GM12878 (cell line): ENCODE measurements at regions not wholly inside any gene's neighbourhood (a gene's known extent, or its start where the extent isn't known, plus 50 kb on each side); places are given as distances from the start of the nearest gene placed in this dataset.

ENCODE experiments used
- CBFB ChIP-seq: IDR thresholded peaks from 2 replicates; pipeline ENCODE4 v1.6.1; 2016; ENCODE audit warnings: antibody characterized with exemption, low read depth
- EGR1 ChIP-seq, 2 experiments: IDR thresholded peaks; 1 replicate in 1 of 2; 2 replicates in 1 of 2; pipeline ENCODE4 v1.6.1; 2011 to 2012; ENCODE audit warnings: low read depth in 2 of 2, low read length in 2 of 2, borderline replicate concordance in 1 of 2, mild to moderate bottlenecking in 1 of 2, moderate library complexity in 1 of 2
- ETV6 ChIP-seq, 2 experiments: fragments of 450-650 bp in 1 of 2; IDR thresholded peaks in 1 of 2; conservative IDR thresholded peaks in 1 of 2; 2 replicates each; pipeline ENCODE4 v1.6.1; 2014; ENCODE audit warnings: antibody characterized with exemption in 1 of 2, borderline replicate concordance in 1 of 2, low read depth in 1 of 2, mild to moderate bottlenecking in 1 of 2, moderate library complexity in 1 of 2
- EZH2 ChIP-seq: IDR thresholded peaks from 2 replicates; pipeline ENCODE4 v1.6.1; 2012; ENCODE audit warnings: low read depth, mild to moderate bottlenecking, control low read depth, inconsistent platforms, low read length, borderline replicate concordance; ENCODE audit not compliant: control insufficient read depth
- SREBF1 ChIP-seq: IDR thresholded peaks from 2 replicates; pipeline ENCODE4 v1.6.1; 2012; ENCODE audit warnings: mild to moderate bottlenecking, low read length
- TF ChIP-seq, protein P1 (sequence below), 3 experiments: IDR thresholded peaks in 2 of 3; conservative IDR thresholded peaks in 1 of 3; 2 replicates each; pipeline ENCODE4 v1.5.1; 2011; ENCODE audit warnings: low read depth in 3 of 3, low read length in 3 of 3, mild to moderate bottlenecking in 3 of 3, control low read depth in 2 of 3, moderate library complexity in 2 of 3, inconsistent platforms in 1 of 3, mixed read lengths in 1 of 3; ENCODE audit not compliant: control insufficient read depth in 2 of 3, insufficient read depth in 1 of 3; ENCODE audit errors: extremely low read depth in 1 of 3
- TF ChIP-seq, protein P2 (sequence below): IDR thresholded peaks from 2 replicates; pipeline ENCODE4 v1.6.1; 2012; ENCODE audit warnings: improper control_type of control experiment, low read depth, low read length; ENCODE audit not compliant: insufficient replicate concordance
- TF ChIP-seq, protein P3 (sequence below): IDR thresholded peaks from 2 replicates; pipeline ENCODE4 v1.6.1; 2012; ENCODE audit warnings: low read depth, low read length, improper control_type of control experiment

DNA sequence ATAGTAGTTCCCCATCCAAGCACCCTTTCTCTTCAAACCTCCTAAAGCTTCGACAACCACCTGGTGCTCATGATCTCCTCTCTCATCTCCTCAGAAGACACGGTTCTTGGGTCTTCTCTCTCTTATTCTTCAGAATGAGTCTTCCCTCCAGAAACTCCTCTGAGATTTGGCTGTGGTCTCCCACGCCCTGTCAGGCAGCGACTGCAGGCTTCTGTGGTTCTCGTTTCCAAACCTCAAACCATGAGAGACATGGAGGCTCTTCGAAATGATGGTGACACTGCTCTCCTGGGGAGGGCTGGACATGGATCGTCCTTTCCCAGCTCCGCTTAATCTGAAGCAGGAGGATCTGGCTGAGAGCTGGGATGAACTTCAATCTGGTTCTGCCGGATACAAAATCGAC, 78.6 kb upstream of the PITRM1 start:
- TF ChIP-seq, protein P1, sequence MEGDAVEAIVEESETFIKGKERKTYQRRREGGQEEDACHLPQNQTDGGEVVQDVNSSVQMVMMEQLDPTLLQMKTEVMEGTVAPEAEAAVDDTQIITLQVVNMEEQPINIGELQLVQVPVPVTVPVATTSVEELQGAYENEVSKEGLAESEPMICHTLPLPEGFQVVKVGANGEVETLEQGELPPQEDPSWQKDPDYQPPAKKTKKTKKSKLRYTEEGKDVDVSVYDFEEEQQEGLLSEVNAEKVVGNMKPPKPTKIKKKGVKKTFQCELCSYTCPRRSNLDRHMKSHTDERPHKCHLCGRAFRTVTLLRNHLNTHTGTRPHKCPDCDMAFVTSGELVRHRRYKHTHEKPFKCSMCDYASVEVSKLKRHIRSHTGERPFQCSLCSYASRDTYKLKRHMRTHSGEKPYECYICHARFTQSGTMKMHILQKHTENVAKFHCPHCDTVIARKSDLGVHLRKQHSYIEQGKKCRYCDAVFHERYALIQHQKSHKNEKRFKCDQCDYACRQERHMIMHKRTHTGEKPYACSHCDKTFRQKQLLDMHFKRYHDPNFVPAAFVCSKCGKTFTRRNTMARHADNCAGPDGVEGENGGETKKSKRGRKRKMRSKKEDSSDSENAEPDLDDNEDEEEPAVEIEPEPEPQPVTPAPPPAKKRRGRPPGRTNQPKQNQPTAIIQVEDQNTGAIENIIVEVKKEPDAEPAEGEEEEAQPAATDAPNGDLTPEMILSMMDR (IDR thresholded peaks at IDR 0.05 in 2 of 3, conservative IDR thresholded peaks at IDR 0.05 in 1 of 3; ENCODE audit: control insufficient read depth in 2 of 3, extremely low read depth in 1 of 3, insufficient read depth in 1 of 3, low read depth in 3 of 3, low read length in 3 of 3), result no peak
- no peak for TF ChIP-seq ETV6 (conservative IDR thresholded peaks at IDR 0.05 in 1 of 2, IDR thresholded peaks at IDR 0.05 in 1 of 2; ENCODE audit: borderline replicate concordance in 1 of 2, low read depth in 1 of 2)
- no peak for TF ChIP-seq EGR1 (IDR thresholded peaks at IDR 0.05; ENCODE audit: borderline replicate concordance in 1 of 2, low read depth in 2 of 2, low read length in 2 of 2)
- TF ChIP-seq, protein P2, sequence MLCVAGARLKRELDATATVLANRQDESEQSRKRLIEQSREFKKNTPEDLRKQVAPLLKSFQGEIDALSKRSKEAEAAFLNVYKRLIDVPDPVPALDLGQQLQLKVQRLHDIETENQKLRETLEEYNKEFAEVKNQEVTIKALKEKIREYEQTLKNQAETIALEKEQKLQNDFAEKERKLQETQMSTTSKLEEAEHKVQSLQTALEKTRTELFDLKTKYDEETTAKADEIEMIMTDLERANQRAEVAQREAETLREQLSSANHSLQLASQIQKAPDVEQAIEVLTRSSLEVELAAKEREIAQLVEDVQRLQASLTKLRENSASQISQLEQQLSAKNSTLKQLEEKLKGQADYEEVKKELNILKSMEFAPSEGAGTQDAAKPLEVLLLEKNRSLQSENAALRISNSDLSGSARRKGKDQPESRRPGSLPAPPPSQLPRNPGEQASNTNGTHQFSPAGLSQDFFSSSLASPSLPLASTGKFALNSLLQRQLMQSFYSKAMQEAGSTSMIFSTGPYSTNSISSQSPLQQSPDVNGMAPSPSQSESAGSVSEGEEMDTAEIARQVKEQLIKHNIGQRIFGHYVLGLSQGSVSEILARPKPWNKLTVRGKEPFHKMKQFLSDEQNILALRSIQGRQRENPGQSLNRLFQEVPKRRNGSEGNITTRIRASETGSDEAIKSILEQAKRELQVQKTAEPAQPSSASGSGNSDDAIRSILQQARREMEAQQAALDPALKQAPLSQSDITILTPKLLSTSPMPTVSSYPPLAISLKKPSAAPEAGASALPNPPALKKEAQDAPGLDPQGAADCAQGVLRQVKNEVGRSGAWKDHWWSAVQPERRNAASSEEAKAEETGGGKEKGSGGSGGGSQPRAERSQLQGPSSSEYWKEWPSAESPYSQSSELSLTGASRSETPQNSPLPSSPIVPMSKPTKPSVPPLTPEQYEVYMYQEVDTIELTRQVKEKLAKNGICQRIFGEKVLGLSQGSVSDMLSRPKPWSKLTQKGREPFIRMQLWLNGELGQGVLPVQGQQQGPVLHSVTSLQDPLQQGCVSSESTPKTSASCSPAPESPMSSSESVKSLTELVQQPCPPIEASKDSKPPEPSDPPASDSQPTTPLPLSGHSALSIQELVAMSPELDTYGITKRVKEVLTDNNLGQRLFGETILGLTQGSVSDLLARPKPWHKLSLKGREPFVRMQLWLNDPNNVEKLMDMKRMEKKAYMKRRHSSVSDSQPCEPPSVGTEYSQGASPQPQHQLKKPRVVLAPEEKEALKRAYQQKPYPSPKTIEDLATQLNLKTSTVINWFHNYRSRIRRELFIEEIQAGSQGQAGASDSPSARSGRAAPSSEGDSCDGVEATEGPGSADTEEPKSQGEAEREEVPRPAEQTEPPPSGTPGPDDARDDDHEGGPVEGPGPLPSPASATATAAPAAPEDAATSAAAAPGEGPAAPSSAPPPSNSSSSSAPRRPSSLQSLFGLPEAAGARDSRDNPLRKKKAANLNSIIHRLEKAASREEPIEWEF, result no peak
- TF ChIP-seq SREBF1, result no peak
- TF ChIP-seq EZH2, result no peak
- TF ChIP-seq CBFB, result no peak
- TF ChIP-seq, protein P3, sequence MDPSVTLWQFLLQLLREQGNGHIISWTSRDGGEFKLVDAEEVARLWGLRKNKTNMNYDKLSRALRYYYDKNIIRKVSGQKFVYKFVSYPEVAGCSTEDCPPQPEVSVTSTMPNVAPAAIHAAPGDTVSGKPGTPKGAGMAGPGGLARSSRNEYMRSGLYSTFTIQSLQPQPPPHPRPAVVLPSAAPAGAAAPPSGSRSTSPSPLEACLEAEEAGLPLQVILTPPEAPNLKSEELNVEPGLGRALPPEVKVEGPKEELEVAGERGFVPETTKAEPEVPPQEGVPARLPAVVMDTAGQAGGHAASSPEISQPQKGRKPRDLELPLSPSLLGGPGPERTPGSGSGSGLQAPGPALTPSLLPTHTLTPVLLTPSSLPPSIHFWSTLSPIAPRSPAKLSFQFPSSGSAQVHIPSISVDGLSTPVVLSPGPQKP, result no peak
